Mucosa of descending colon (tissue), 3 donors: ENCODE measurements at regions not wholly inside any gene's neighbourhood (a gene's known extent, or its start where the extent isn't known, plus 50 kb on each side); places are given as distances from the start of the nearest gene placed in this dataset.

Source experiments
- ATAC-seq: fragments of 200-7000 bp; cut with Tn5 transposase; one replicate; pipeline ENCODE4 v1.9.1; 2020; ENCODE audit warnings: mild to moderate bottlenecking, moderate library complexity
- DNase-seq, 3 donors: peaks; one replicate each; pipeline ENCODE4 v3.0.0-alpha.2; 2020
- H3K36me3 ChIP-seq: fragments of 200-600 bp; one replicate; pipeline ENCODE4 v1.8.0; 2021; ENCODE audit warnings: low read depth, mild to moderate bottlenecking
- H3K4me1 ChIP-seq: fragments of 200-600 bp; one replicate; pipeline ENCODE4 v1.8.0; 2021; ENCODE audit warnings: low read depth, mild to moderate bottlenecking
- H3K4me3 ChIP-seq: fragments of 200-600 bp; one replicate; pipeline ENCODE4 v1.8.0; 2021; ENCODE audit warnings: mild to moderate bottlenecking
- H3K9me3 ChIP-seq: fragments of 200-600 bp; one replicate; pipeline ENCODE4 v1.8.0; 2021; ENCODE audit warnings: mild to moderate bottlenecking
- intact Hi-C, 2 donors: fragments of 100-400 bp; cut with DNase I in 1 of 2; cut with micrococcal nuclease in 1 of 2; formaldehyde crosslinking; loops; one replicate each; pipeline versions ENCODE4 v1.11.0 to v1.11.1; 2022; cut with DNase I, micrococcal nuclease
- TF ChIP-seq, protein P1 (sequence below): fragments of 200-600 bp; IDR thresholded peaks from one replicate; pipeline ENCODE4 v1.8.0; 2022; ENCODE audit warnings: antibody characterized with exemption, mild to moderate bottlenecking
- donor health status: DM: no; HTN: no; CAD: no; lungs with moderate emphysema.
- donor health status: DM: no; HTN: no; CAD: no.
- donor health status: DM: no; HTN: yes; CAD: no.

DNA sequence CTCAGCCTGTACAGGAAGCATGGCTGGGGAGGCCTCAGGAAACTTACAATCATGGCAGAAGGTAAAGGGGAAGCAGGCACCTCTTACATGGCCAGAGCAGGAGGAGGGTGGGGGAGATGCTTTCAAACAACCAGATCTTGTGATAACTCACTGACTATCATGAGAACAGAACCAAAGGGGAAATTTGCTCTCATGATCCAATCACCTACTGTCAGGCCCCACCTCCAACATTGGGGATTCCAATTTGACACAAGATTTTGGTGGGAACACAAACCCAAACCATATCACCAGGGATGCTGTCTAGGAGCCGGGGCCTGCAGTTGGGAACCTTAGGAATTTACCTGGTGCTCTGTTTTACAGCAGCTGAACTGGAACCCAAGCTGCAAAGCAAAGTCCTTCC, 191.1 kb upstream of the CITED2 start:
- H3K4me3 ChIP-seq = no peak overlapping the region
- intact Hi-C loops = no loop called here
- DNase-seq (no peak), ATAC-seq (no peak)
- no peaks in the 10 kb centered on the region for H3K4me1 ChIP-seq
- TF ChIP-seq, protein P1, sequence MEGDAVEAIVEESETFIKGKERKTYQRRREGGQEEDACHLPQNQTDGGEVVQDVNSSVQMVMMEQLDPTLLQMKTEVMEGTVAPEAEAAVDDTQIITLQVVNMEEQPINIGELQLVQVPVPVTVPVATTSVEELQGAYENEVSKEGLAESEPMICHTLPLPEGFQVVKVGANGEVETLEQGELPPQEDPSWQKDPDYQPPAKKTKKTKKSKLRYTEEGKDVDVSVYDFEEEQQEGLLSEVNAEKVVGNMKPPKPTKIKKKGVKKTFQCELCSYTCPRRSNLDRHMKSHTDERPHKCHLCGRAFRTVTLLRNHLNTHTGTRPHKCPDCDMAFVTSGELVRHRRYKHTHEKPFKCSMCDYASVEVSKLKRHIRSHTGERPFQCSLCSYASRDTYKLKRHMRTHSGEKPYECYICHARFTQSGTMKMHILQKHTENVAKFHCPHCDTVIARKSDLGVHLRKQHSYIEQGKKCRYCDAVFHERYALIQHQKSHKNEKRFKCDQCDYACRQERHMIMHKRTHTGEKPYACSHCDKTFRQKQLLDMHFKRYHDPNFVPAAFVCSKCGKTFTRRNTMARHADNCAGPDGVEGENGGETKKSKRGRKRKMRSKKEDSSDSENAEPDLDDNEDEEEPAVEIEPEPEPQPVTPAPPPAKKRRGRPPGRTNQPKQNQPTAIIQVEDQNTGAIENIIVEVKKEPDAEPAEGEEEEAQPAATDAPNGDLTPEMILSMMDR = no peak
- no peaks in the 10 kb centered on the region for H3K36me3 ChIP-seq
- no peaks in the 10 kb centered on the region for H3K9me3 ChIP-seq

DNA sequence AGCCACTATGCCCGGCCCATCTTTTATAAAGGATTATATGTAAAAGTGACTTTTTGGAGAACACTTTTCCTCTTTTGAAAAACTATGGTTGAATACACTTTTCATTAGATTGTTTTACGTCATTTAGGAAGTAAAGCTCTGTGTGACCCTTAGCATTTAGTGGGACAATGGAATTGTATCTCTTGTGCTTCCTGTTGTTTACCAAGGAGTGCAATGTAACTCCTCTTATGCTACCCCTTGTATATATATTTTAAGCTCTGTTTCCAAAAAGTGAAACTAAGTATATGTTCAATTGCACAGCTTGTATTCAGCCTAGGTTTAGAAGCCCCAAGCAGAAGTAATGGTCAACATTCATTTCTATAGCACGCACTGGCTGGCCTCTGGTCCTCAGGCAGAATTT, 183.1 kb upstream of the CITED2 start:
- no peaks in the 10 kb centered on the region for H3K9me3 ChIP-seq
- intact Hi-C loops = no loop called here
- no peak for DNase-seq
- ATAC-seq = no peak
- H3K4me1 ChIP-seq = no peaks in the 10 kb centered on the region
- no peak overlapping the region for H3K4me3 ChIP-seq
- no peaks in the 10 kb centered on the region for H3K36me3 ChIP-seq
- TF ChIP-seq, protein P1 = no peak

DNA sequence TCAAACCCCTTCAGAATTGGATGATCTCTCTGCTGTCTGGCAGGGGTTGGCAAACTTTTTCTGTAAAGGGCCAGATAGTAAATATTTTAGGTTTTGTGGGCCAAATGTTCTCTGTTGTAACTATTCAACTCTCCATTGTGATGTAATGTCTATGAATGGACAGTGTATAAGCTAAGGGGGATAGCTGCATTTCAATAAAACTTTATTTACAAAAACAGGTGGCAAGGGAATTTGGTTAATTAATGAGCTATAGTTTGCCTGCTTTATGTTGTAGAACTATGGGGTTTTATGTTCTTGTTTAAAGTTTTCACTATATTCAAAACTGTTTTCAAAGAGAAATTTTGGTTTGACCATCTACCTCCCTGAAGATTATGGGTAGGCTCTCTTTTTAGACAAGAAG, 182.1 kb upstream of the CITED2 start:
- H3K4me3 ChIP-seq = no peak overlapping the region
- no peaks in the 10 kb centered on the region for H3K9me3 ChIP-seq
- H3K4me1 ChIP-seq = no peaks in the 10 kb centered on the region
- DNase-seq (no peak), ATAC-seq (no peak)
- no peaks in the 10 kb centered on the region for H3K36me3 ChIP-seq
- TF ChIP-seq, protein P1 = no peak
- intact Hi-C loops = no loop called here

DNA sequence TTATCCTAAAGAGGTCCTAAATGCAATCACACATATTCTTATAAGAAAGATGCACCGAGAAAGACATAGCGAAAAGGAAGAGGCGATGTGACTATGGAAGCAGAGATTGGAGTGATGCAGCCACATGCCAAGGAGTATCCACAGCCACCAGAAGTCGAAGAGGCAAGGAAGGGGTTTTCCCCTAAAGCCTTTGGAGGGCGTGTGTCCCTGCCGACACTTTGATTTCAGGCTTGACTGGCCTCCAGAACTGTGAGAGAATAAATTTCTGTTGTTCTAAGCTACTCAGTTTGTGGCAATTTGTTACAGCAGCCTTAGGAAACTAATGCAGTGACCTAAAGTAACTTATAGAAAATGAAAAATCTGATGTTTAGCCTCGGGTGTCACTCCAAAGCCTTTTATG, 179.5 kb upstream of the CITED2 start:
- Histone ChIP-seq H3K9me3 (no peaks in the 10 kb centered on the region), H3K36me3 (no peaks in the 10 kb centered on the region), H3K4me1 (no peaks in the 10 kb centered on the region), H3K4me3 (no peak overlapping the region)
- TF ChIP-seq, protein P1 = no peak
- no peak for ATAC-seq
- no peak for DNase-seq
- intact Hi-C loops = no loop called here

DNA sequence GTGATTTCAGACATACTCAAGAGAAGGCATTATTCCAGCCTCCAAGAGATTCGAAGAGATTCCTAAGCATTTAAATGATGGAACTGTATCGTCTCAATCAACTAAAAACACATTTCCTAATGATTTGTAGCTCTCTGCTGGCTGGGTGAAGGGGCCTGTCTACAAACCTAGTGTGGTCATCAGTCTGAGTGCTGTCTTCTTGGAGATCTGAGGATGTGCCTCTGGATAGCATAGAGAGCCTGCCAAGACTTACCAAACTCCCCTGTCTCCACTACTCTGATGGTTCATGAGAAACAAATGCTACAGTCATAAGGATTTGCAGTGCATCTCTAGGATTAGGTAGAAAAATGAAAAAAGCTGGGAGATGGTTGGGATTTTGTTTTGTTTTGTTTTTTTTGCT, 176.9 kb upstream of the CITED2 start:
- H3K36me3 ChIP-seq = no peaks in the 10 kb centered on the region
- H3K4me3 ChIP-seq = no peak overlapping the region
- intact Hi-C loops = no loop called here
- H3K4me1 ChIP-seq = peaks cover 3% of the 10 kb centered on the region
- DNase-seq (no peak), ATAC-seq (no peak)
- no peaks in the 10 kb centered on the region for H3K9me3 ChIP-seq
- TF ChIP-seq, protein P1 = no peak

DNA sequence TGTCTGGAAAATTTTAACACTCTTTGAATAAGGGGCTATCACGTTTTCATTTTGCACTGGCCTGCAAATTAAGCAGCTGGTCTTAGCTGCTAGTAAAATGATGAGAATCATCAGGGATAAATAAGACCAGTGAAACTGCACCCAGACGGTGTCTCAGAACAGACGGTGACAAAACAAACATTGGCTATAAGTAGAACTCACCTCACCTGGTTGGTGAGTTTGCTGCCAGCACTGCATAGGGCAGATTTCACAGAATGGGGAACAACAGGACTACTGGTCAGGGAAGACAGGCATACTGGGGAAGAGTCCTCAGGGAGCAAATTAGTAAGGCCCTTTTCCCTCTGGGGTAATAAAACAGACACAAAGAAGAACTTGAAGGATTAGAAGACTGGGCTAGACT, 175.9 kb upstream of the CITED2 start:
- Histone ChIP-seq H3K36me3 (no peaks in the 10 kb centered on the region), H3K9me3 (no peaks in the 10 kb centered on the region), H3K4me1 (peaks cover 8% of the 10 kb centered on the region), H3K4me3 (no peak overlapping the region)
- no peak for ATAC-seq
- intact Hi-C loops = no loop called here
- TF ChIP-seq, protein P1 = no peak
- no peak for DNase-seq
